ENCODE measurements at regions not wholly inside any gene's neighbourhood (a gene's known extent, or its start where the extent isn't known, plus 50 kb on each side); places are given as distances from the start of the nearest gene placed in this dataset.
"Not testable (repeated sequence)": the region's sequence is repeated elsewhere in the genome, so short reads cannot be mapped to it uniquely, and the experiment has no call there.

- WGBS (ENCODE audit: extremely low coverage, insufficient coverage, insufficient read length), result no CpG with 5 or more reads among the region's 46 CpGs
- peak in 1 of 2 donors; percentile 8 for DNase-seq
- Histone ChIP-seq H4K91ac (ENCODE audit: low read depth, low read length) (no peak overlapping the region), H3K4me2 (ENCODE audit: low read length) (no peak overlapping the region), H3K18ac (ENCODE audit: low read length) (no peak overlapping the region), H3K4me1 (ENCODE audit: control insufficient read depth in 1 of 2, insufficient read depth in 2 of 2, low read length in 2 of 2) (peaks cover 0 to 2% of the 10 kb centered on the region in 2 experiments), H3K9me3 (ENCODE audit: insufficient read depth, low read depth, low read length) (peaks cover 2% of the 10 kb centered on the region), H2BK12ac (ENCODE audit: low read length) (no peak overlapping the region), H2AFZ (ENCODE audit: insufficient read depth, low read length, poor library complexity) (no peak overlapping the region), H3K4ac (ENCODE audit: low read depth, low read length) (no peak overlapping the region), H3K27me3 (ENCODE audit: insufficient read depth, low read length) (no peaks in the 10 kb centered on the region), H4K12ac (ENCODE audit: low read depth, low read length) (no peak overlapping the region), H3K36me3 (ENCODE audit: control insufficient read depth in 1 of 2, insufficient read depth in 2 of 2, low read length in 2 of 2) (no peaks in the 10 kb centered on the region), H3K23ac (ENCODE audit: low read length) (no peak overlapping the region), H2AK5ac (ENCODE audit: low read length) (no peak overlapping the region), H2BK5ac (ENCODE audit: low read depth, low read length, poor library complexity) (no peak overlapping the region), H3K27ac (ENCODE audit: low read depth, low read length) (no peak overlapping the region), H3K4me3 (ENCODE audit: low read depth, low read length) (no peak overlapping the region), H4K8ac (ENCODE audit: low read depth, low read length) (no peak overlapping the region), H3K14ac (ENCODE audit: low read length) (no peak overlapping the region), H3K9ac (ENCODE audit: low read length) (no peak overlapping the region), H3K79me1 (ENCODE audit: low read length) (no peaks in the 10 kb centered on the region), H3K79me2 (ENCODE audit: control insufficient read depth, insufficient read depth, low read length, poor library complexity) (no peaks in the 10 kb centered on the region), H2BK120ac (ENCODE audit: insufficient read depth, low read length, poor library complexity) (no peak overlapping the region)
Measured at GRCh38 chr2:186962085-186962747, 113.2 kb upstream of the ZSWIM2 start.

- not testable (repeated sequence) for H3K4me1 ChIP-seq (ENCODE audit: control insufficient read depth in 1 of 2, insufficient read depth in 2 of 2, low read length in 2 of 2); H3K9me3 ChIP-seq (ENCODE audit: insufficient read depth, low read depth, low read length); H3K4ac ChIP-seq (ENCODE audit: low read depth, low read length); H4K12ac ChIP-seq (ENCODE audit: low read depth, low read length); H3K27ac ChIP-seq (ENCODE audit: low read depth, low read length); DNase-seq; H3K4me3 ChIP-seq (ENCODE audit: low read depth, low read length); H3K4me2 ChIP-seq (ENCODE audit: low read length); H3K27me3 ChIP-seq (ENCODE audit: insufficient read depth, low read length); H3K18ac ChIP-seq (ENCODE audit: low read length); H2BK12ac ChIP-seq (ENCODE audit: low read length); H4K8ac ChIP-seq (ENCODE audit: low read depth, low read length); H3K36me3 ChIP-seq (ENCODE audit: control insufficient read depth in 1 of 2, insufficient read depth in 2 of 2, low read length in 2 of 2); H3K79me2 ChIP-seq (ENCODE audit: control insufficient read depth, insufficient read depth, low read length, poor library complexity); H3K14ac ChIP-seq (ENCODE audit: low read length); H2AK5ac ChIP-seq (ENCODE audit: low read length); H4K91ac ChIP-seq (ENCODE audit: low read depth, low read length); H2BK5ac ChIP-seq (ENCODE audit: low read depth, low read length, poor library complexity); H3K9ac ChIP-seq (ENCODE audit: low read length); H3K79me1 ChIP-seq (ENCODE audit: low read length); H2BK120ac ChIP-seq (ENCODE audit: insufficient read depth, low read length, poor library complexity); H2AFZ ChIP-seq (ENCODE audit: insufficient read depth, low read length, poor library complexity); H3K23ac ChIP-seq (ENCODE audit: low read length)
- WGBS (ENCODE audit: extremely low coverage, insufficient coverage, insufficient read length), result no CpG with 5 or more reads among the region's 5 CpGs
Measured at GRCh38 chr2:186960241-186960640, 111.3 kb upstream of the ZSWIM2 start.

GRCh38 chr2:186959486-186959885, 110.5 kb upstream of the ZSWIM2 start:
- Histone ChIP-seq H2BK5ac (ENCODE audit: low read depth, low read length, poor library complexity) (no peak overlapping the region), H3K79me2 (ENCODE audit: control insufficient read depth, insufficient read depth, low read length, poor library complexity) (no peaks in the 10 kb centered on the region), H2BK12ac (ENCODE audit: low read length) (no peak overlapping the region), H3K23ac (ENCODE audit: low read length) (no peak overlapping the region), H3K4me2 (ENCODE audit: low read length) (no peak overlapping the region), H2BK120ac (ENCODE audit: insufficient read depth, low read length, poor library complexity) (no peak overlapping the region), H2AK5ac (ENCODE audit: low read length) (no peak overlapping the region), H3K9me3 (ENCODE audit: insufficient read depth, low read depth, low read length) (peaks cover 2% of the 10 kb centered on the region), H3K27me3 (ENCODE audit: insufficient read depth, low read length) (no peaks in the 10 kb centered on the region), H3K4ac (ENCODE audit: low read depth, low read length) (no peak overlapping the region), H3K36me3 (ENCODE audit: control insufficient read depth in 1 of 2, insufficient read depth in 2 of 2, low read length in 2 of 2) (no peaks in the 10 kb centered on the region), H4K91ac (ENCODE audit: low read depth, low read length) (no peak overlapping the region), H3K27ac (ENCODE audit: low read depth, low read length) (no peak overlapping the region), H4K8ac (ENCODE audit: low read depth, low read length) (no peak overlapping the region), H3K9ac (ENCODE audit: low read length) (no peak overlapping the region), H3K14ac (ENCODE audit: low read length) (no peak overlapping the region), H3K4me3 (ENCODE audit: low read depth, low read length) (no peak overlapping the region), H3K18ac (ENCODE audit: low read length) (no peak overlapping the region), H3K79me1 (ENCODE audit: low read length) (no peaks in the 10 kb centered on the region), H4K12ac (ENCODE audit: low read depth, low read length) (no peak overlapping the region), H3K4me1 (ENCODE audit: control insufficient read depth in 1 of 2, insufficient read depth in 2 of 2, low read length in 2 of 2) (peaks cover 0 to 4% of the 10 kb centered on the region in 2 experiments), H2AFZ (ENCODE audit: insufficient read depth, low read length, poor library complexity) (no peak overlapping the region)
- no CpG with 5 or more reads among the region's 6 CpGs for WGBS (ENCODE audit: extremely low coverage, insufficient coverage, insufficient read length)
- no peak for DNase-seq

- no peaks in the 10 kb centered on the region for H3K9me3 ChIP-seq (ENCODE audit: insufficient read depth, low read depth, low read length)
- no peak overlapping the region for H3K27ac ChIP-seq (ENCODE audit: low read depth, low read length)
- H3K4me3 ChIP-seq (ENCODE audit: low read depth, low read length), result no peak overlapping the region
- no peak for DNase-seq
- no peak overlapping the region for H2BK12ac ChIP-seq (ENCODE audit: low read length)
- no peaks in the 10 kb centered on the region for H3K36me3 ChIP-seq (ENCODE audit: control insufficient read depth in 1 of 2, insufficient read depth in 2 of 2, low read length in 2 of 2)
- no peak overlapping the region for H4K8ac ChIP-seq (ENCODE audit: low read depth, low read length)
- no peak overlapping the region for H2AK5ac ChIP-seq (ENCODE audit: low read length)
- WGBS (ENCODE audit: extremely low coverage, insufficient coverage, insufficient read length), result no CpG with 5 or more reads among the region's 3 CpGs
- no peaks in the 10 kb centered on the region for H3K79me2 ChIP-seq (ENCODE audit: control insufficient read depth, insufficient read depth, low read length, poor library complexity)
- H2BK120ac ChIP-seq (ENCODE audit: insufficient read depth, low read length, poor library complexity), result no peak overlapping the region
- no peak overlapping the region for H3K9ac ChIP-seq (ENCODE audit: low read length)
- H4K12ac ChIP-seq (ENCODE audit: low read depth, low read length), result no peak overlapping the region
- no peak overlapping the region for H3K23ac ChIP-seq (ENCODE audit: low read length)
- H3K14ac ChIP-seq (ENCODE audit: low read length), result no peak overlapping the region
- H3K4me2 ChIP-seq (ENCODE audit: low read length), result no peak overlapping the region
- H3K27me3 ChIP-seq (ENCODE audit: insufficient read depth, low read length), result no peaks in the 10 kb centered on the region
- no peak overlapping the region for H3K4ac ChIP-seq (ENCODE audit: low read depth, low read length)
- no peaks in the 10 kb centered on the region for H3K4me1 ChIP-seq (ENCODE audit: control insufficient read depth in 1 of 2, insufficient read depth in 2 of 2, low read length in 2 of 2)
- no peak overlapping the region for H4K91ac ChIP-seq (ENCODE audit: low read depth, low read length)
- no peak overlapping the region for H2BK5ac ChIP-seq (ENCODE audit: low read depth, low read length, poor library complexity)
- no peak overlapping the region for H3K18ac ChIP-seq (ENCODE audit: low read length)
- no peaks in the 10 kb centered on the region for H3K79me1 ChIP-seq (ENCODE audit: low read length)
- no peak overlapping the region for H2AFZ ChIP-seq (ENCODE audit: insufficient read depth, low read length, poor library complexity)
Measured at GRCh38 chr2:186950694-186951093, 101.7 kb upstream of the ZSWIM2 start.
